NCI-H2081 (cell line): ENCODE measurements at regions not wholly inside any gene's neighbourhood (a gene's known extent, or its start where the extent isn't known, plus 50 kb on each side); places are given as distances from the start of the nearest gene placed in this dataset.

Source experiments
- DNase-seq, 2 experiments: peaks; one replicate each; lab custom pipeline; 2025; lab: John Stamatoyannopoulos, UW

- DNase-seq = no peak
Observed at GRCh38 chr3:110753516-110753915, 318.1 kb upstream of the NECTIN3 start.

GRCh38 chr3:110754212-110754916 lies 317.3 kb upstream of the NECTIN3 start:
- DNase-seq = no peak

DNA sequence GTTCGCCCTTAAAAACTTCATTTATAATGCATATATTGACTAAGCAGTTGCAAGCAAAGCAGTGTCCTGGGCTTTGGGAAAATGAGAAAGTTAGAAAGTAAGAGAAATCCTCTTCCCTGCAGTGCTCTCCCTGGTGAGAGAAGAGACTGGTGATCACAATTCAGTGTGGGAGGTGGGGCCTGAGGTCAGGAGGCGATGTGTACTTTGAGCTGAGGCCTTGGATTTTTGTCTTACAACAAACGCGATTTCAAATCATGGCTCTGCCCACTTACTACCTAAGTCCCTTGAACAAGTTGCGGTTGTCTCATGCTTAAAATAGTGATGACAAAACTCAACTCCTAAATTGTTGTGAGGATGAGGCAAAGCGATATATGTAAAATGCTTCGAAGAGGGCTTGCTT lies 316.3 kb upstream of the NECTIN3 start:
- DNase-seq = no peak

- no peak for DNase-seq
Observed at GRCh38 chr3:110756705-110757104, 314.9 kb upstream of the NECTIN3 start.

DNA sequence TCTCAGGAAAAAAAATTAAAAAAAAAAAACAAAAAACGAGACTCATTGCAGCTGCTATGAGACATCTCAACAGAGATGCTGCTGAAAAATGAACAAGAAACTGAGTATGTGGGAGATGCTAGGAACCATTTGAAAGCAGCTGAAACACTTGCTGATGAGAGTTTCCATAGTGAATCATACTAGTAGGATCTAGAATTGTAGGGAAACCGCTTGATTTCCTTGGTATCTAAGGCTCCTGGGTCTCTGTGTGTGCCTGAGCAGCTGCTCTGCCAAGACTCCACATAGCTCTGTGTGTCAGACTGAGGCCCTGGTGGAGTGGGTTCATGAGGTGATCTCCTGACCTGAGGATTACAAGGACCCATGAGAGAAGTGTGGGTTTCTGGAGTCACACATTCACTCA lies 313.4 kb upstream of the NECTIN3 start:
- no peak for DNase-seq

DNA sequence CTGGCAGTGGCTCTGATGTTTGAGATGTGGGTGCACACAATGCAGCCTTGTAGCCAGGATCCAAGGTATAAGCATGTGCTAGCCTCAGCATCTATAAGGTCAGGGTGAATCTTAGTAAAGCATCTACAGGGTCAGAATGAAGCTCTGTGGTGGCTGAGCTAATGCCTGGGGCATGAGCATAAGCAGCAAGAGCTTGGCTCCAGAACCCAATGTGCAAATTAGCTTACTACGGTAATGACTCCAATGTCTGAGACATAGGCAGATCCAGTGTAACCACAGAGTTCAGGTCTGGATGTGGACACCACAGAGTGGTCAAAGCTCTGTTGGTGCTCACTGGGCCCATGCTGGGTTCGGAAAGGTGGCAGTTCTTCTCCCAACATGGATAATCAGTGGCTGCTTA lies 304.5 kb upstream of the NECTIN3 start:
- DNase-seq = no peak

GRCh38 chr3:110767838-110768237 lies 303.8 kb upstream of the NECTIN3 start:
- no peak for DNase-seq

- DNase-seq = no peak
Observed at GRCh38 chr3:110773413-110773954, 298.1 kb upstream of the NECTIN3 start.

DNA sequence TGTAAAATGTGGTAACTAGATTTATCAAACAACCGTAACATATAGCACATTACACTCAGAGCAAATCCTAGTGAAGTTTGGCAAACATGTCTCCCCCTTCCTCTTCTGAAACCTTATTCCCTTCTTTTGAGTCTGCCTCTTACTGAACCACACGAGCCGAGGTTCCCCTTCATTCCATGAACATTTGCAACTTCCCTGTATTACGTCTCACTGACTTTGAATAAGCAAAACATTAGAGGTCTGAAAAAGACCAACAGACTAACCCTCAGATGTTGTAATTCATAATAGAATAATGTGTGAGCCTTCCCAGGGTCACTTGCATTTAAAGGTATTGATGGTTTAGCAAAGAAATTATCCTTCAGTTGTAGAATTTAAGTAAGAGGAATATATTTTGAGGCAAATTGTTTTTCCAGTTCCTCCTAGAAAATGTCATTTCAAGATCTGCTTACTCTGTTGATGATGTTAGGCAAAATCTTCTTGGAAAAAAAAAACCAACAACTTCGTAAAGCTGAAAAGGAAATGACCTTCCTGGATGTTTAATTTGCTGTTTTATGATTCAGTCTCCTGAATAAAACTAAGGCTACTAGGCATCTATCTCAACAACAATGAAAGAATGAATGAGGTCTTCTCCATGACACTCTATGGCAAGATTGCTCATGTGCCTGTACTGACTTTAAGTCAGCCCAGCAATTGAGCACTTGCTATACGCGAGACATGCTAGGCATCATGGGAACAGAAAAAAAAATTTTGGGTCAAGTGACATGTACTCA lies 296.9 kb upstream of the NECTIN3 start:
- DNase-seq = no peak

- DNase-seq = no peak
Observed at GRCh38 chr3:110779581-110779980, 292.0 kb upstream of the NECTIN3 start.

DNA sequence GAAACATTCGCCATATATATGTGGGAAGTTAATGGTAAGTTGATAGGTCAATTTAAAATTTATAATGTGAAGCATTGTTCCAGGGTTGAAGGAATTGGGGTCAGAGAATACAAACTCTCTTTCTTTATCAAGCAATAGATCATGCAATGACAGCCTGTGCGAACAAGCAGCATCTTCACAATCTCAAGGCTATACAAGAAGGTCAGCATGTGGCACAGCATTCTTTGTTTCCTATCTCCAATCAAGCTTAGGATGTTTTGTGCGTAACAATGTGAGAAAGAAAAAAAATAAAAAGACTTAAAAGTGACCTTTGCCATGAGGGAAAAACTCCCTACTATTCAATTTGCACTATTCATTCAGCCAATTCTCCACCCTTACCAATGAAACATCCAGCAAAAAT lies 288.1 kb upstream of the NECTIN3 start:
- no peak for DNase-seq

DNA sequence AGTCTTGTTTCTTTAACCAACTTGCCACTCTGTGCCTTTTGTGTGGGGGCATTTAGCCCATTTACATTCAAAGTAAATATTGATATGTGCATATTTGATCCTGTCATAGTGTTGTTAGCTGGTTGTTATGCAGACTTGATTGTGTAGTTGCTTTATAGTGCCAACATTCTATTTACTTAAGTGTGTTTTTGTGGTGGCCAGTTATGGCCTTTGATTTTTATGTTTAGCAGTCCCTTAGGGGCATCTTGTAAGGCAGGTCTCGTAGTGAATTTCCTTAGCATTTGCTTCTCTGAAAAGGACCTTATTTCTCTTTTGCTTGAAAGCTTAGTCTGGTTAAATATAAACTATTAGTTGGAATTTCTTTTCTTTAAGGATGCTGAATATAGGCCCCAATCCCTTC lies 282.8 kb upstream of the NECTIN3 start:
- DNase-seq = no peak

- no peak for DNase-seq
Observed at GRCh38 chr3:110789315-110789714, 282.3 kb upstream of the NECTIN3 start.

DNA sequence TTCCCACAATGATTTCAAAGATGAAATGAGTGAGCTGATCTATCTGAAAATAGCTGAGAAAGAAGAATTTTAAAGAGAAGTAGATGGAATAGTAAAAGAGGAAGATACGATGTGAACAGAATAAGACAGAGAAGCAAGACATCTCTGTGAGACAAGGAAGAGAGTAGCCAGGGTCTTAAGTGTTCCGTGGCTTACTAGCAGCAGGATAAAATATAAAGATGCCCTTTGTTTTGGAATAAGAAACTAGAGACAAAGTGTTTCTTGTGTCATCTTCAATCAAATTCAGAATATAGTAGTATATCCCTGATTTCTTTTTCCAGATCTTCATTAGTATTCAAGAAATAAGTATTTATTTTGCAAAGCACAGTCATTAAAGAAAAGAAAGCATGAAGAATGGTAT lies 281.0 kb upstream of the NECTIN3 start:
- no peak for DNase-seq

GRCh38 chr3:110791995-110792686 lies 279.5 kb upstream of the NECTIN3 start:
- no peak for DNase-seq

DNA sequence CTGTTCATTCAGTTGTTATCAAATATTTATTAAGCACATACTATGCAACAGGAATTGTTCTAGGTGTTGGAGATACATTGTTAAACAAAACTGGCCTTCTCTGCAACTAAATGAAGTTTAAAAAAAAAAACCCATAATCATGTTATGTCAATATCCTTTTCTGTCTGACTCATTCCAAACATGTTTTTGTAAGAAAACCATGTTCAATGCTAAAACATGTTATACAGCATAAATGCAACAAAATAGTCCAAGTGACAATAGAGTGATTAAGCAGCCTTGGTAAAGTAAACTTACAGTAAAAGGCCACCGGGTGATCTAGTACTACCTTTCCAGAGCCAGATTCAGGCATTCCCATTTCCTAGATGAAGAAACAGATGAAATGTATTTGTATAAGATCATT lies 278.0 kb upstream of the NECTIN3 start:
- DNase-seq = no peak

DNA sequence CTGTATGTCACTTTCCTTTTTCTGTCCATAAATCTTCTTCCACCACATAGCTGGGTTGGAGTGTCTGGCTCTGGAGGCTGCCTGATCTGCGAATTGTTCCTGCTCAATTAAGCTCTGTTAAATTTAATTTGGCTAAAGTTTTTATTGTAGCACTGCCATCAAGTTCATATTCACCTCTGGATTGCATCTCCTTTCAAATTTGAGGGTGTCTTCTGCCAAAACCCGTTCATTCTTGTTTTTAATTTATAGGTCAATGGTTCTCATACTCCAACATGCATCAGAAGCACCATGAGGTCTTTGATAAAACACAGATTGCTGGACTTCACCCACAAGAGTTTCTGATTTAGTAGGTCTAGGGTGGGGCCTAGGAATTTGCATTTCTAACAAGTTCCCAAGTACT lies 276.5 kb upstream of the NECTIN3 start:
- no peak for DNase-seq

- no peak for DNase-seq
Observed at GRCh38 chr3:110799271-110799670, 272.3 kb upstream of the NECTIN3 start.

DNA sequence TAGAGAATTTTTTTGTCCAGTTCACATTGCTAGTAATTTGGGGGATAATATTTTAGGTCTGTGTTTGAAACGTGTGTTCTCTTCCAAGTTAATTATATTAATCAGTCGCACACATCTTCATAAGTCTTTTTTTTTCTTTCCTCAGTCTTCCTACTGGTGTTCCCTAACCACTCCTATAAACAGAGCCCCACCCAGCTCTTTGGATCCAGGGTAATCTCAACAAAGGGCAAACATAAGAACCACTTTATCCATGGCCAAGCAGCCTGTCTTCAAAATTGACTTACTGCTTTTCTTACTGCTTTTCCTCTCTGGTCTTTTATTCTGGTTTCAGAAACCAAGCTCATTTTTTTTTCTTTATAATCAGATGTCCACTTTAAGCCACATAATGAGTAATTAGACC lies 266.8 kb upstream of the NECTIN3 start:
- DNase-seq = no peak

DNA sequence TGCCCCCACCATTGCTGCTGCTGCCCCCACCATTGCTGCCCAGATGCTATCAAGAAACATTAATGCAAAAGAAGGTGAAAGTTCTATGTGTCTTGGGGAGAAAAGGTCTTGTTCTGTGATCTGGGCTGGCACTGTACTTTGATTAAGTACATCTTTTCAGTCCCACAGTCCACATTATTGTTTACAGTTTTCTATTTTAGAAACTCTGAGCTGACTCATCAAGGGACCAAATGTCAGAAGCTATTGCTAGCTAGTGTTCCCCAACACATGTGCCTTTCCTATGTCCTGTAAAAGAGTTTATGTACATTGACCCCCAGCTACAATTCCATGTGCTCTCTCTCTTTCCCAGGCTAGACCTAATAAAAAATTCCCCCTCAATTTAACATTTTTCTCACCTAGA lies 264.7 kb upstream of the NECTIN3 start:
- no peak for DNase-seq

- no peak for DNase-seq
Observed at GRCh38 chr3:110808630-110809029, 263.0 kb upstream of the NECTIN3 start.

GRCh38 chr3:110810356-110810755 lies 261.3 kb upstream of the NECTIN3 start:
- DNase-seq = no peak

GRCh38 chr3:110811050-110811449 lies 260.6 kb upstream of the NECTIN3 start:
- no peak for DNase-seq
